DOHH2 (cell line): ENCODE measurements at regions not wholly inside any gene's neighbourhood (a gene's known extent, or its start where the extent isn't known, plus 50 kb on each side); places are given as distances from the start of the nearest gene placed in this dataset.

Experiments used
- EZH2phosphoT487 ChIP-seq: fragments of 200-600 bp; sonication (generic); IDR thresholded peaks from 2 replicates; pipeline ENCODE4 v1.6.1; 2017; ENCODE audit warnings: borderline replicate concordance, mild to moderate bottlenecking, antibody characterized with exemption, low read length, moderate library complexity, mixed read lengths
- TF ChIP-seq, protein P1 (sequence below): fragments of 200-600 bp; sonication (generic); IDR thresholded peaks from one replicate; pipeline ENCODE4 v1.5.1; 2014; ENCODE audit warnings: antibody characterized with exemption, mild to moderate bottlenecking, low read depth, low read length; ENCODE audit not compliant: poor library complexity, severe bottlenecking

DNA sequence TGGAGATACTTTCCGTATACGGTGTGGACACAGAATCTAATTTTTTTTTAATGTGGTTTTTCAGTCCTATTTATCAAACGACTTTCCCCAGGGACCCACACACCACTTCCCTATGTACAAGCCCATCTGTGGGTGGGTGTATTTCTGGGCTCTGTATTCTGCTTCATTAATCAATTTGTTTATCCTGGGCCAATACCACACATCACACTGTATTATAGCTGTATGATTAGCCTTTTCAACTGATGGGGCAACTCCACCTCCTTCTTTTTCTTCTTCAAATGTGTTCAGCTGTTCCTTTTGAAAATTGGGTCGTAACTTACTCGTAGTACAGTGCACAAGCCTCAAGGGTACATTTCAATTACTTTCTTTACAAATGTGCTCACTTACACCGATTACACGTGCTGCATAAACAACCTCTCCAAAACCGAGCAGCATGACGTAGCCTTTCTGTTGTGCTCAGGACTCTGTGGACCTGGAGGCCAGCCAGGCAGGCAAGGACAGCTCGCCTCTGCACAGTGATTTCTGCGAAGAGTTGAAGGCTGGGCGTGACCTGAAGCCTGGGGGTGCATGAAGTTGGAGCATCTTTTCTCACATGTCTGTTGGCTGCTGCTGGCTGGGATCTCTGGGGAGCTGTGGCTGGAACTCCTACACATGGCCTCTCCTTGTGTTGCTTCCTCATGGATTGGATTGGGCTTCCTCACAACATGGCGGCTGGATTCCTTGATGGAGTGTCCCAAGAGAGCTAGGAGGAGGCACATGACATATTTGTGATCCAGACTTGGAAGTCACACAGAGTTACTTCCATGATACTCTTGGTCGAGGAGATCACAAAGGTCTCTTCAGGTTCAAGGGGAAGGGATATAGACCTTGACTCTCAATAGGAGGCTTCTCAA, 126.5 kb downstream of the CRYAA start:
- TF ChIP-seq, protein P1, sequence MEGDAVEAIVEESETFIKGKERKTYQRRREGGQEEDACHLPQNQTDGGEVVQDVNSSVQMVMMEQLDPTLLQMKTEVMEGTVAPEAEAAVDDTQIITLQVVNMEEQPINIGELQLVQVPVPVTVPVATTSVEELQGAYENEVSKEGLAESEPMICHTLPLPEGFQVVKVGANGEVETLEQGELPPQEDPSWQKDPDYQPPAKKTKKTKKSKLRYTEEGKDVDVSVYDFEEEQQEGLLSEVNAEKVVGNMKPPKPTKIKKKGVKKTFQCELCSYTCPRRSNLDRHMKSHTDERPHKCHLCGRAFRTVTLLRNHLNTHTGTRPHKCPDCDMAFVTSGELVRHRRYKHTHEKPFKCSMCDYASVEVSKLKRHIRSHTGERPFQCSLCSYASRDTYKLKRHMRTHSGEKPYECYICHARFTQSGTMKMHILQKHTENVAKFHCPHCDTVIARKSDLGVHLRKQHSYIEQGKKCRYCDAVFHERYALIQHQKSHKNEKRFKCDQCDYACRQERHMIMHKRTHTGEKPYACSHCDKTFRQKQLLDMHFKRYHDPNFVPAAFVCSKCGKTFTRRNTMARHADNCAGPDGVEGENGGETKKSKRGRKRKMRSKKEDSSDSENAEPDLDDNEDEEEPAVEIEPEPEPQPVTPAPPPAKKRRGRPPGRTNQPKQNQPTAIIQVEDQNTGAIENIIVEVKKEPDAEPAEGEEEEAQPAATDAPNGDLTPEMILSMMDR: no peak
- no peak for TF ChIP-seq EZH2phosphoT487
